MV-4-11 (cell line): ENCODE measurements at regions not wholly inside any gene's neighbourhood (a gene's known extent, or its start where the extent isn't known, plus 50 kb on each side); places are given as distances from the start of the nearest gene placed in this dataset.
"Not testable (repeated sequence)": the region's sequence is repeated elsewhere in the genome, so short reads cannot be mapped to it uniquely, and the experiment has no call there.

Experiments used
- DNase-seq: peaks from one replicate; lab custom pipeline; 2025; lab: John Stamatoyannopoulos, UW

DNA sequence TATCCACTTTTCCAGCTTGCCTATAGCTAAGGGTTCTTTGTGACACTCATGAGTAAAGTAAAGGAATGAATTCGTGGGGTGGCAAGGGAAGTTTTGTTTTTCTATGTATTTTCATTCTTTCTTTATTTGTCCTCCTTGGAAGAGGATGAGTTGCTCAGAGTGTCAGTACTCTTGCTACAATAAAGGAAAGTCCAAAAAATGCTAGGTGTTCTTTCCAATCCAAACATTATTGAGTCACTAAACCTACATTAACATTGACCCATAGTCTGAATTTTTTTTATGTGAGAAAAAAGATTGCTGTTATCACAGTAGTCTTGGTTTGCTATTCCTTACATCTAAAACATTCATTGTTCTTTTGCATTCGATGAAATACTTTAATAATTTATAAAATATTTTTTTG lies 959.9 kb upstream of the ADGRL4 start:
- no peak for DNase-seq

- DNase-seq, result no peak
Observed at GRCh38 chr1:79959635-79960034, 953.1 kb upstream of the ADGRL4 start.

DNA sequence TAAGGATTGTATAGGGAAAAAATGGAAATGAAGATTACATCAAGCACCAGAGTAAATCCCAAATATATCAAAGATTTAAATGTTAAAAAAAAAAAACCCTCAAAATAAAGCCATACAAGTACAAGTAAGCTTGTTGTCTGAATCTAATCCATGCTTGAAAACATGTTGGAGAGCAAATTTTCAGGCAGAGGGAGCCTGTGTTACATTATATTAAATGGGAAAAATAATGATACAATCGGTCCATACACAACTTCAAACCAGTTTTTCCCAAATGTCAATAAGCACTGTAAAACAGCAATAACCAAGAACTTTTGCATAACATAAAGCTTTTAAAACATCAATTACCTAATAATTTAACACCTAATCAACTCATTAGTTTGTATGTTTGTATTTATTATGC lies 949.4 kb upstream of the ADGRL4 start:
- DNase-seq, result no peak

DNA sequence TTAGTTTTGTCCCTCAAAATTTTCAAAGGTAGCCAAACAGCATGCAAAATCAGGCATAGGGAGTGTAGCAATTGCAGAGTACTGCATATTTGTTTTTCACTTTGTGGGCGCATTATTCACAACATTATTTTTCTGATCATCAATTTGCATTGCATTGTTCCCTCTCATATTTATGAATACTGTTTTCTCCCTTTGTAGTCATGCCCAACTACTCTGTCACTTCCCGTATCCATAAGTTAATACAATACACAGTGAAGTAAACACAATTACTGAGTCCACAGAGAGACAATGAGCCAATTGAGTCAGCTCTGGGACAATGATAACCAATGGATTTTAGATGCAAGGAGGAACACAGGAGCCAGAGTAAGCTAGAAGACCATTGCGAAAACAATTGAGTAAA lies 944.0 kb upstream of the ADGRL4 start:
- DNase-seq, result no peak

- no peak for DNase-seq
Observed at GRCh38 chr1:79945391-79945790, 938.9 kb upstream of the ADGRL4 start.

- DNase-seq, result no peak
Observed at GRCh38 chr1:79929356-79929755, 922.8 kb upstream of the ADGRL4 start.

DNA sequence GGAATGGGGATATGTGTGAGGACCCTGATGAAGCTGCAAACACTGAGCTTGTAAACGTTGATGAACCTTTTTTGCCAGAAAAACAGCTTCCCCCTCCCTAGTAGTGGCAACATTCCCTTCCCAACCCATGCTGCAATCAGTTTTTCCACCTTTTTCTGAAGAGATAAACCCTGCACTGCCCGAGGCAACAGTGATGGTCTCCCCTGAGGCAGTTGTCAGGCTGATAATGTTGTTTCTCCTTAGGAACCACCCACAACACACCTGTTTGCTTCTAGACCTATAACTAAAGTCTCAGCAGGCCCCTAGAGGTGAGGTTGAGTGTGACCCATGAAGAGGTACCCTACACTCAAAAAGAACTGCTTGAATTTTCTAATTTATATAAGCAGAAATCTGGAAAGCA lies 922.4 kb upstream of the ADGRL4 start:
- no peak for DNase-seq

DNA sequence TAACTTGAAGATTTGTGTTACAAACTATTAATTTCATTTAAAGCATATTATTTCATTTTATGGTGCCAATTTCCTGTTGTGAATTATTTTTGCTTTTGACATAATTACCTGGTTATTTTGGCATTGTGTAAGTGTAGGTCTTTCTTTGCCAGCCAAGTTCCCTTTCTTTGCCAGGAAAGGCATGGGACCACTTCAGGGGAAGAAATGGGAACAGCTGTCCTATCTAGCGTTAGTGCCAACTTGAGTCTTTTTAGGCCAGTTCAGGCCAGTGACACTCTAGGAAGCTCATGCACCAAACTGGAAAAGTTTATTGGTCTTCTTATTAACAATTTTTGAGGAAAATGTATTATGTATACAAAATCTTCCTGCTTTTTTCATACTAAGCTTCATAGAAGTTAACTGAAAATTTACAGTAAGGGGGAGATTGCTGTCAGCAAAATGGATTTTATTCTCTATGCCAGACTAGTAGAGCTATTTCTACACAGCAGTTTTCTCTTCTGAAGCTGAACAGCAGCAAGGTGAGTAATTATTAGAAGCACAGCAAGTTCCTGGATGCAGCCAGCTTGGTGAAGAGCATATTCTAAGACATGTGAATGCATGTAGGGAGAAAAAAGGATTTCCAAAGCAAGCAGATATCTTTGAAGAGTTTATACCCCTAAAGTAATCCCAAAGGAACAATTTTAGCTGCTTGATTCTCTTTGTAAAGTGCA lies 914.6 kb upstream of the ADGRL4 start:
- no peak for DNase-seq

GRCh38 chr1:79914896-79915295 lies 908.4 kb upstream of the ADGRL4 start:
- no peak for DNase-seq

DNA sequence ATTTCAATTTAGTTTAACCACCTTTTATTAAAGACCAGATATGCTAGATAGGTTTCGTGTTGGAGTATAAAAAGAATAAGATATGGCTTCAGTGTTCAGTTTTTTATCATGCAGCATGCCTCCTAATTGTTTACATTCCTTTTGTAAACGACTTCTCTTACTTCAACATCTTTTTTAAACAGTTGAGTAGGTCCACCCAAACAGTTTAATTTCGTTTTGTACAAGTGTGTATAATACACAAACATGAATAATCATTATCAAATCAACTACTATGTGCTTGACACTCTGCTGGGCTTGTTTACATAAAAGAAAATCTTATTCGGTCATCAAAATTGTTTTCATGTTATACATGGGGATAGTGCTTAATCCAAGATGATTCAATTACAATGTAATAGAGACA lies 906.3 kb upstream of the ADGRL4 start:
- DNase-seq, result no peak

DNA sequence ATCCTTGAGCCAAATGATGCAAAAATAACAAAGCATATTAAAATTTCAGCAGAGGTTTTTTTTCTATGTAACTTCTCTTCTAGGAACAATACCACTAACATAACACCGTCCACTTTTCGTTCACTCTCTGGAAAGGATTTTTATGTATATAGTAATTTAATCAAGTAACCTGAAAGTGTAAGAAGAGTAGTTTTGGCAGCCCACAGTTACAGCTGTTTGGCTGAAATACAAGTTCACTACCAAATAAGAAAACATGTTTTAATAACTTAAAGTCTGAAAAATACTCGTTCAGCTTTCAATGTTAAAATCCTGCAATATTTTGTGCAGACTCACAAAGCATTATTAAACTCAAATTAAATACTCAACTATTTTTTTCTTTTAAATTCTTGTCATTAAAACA lies 896.8 kb upstream of the ADGRL4 start:
- no peak for DNase-seq

DNA sequence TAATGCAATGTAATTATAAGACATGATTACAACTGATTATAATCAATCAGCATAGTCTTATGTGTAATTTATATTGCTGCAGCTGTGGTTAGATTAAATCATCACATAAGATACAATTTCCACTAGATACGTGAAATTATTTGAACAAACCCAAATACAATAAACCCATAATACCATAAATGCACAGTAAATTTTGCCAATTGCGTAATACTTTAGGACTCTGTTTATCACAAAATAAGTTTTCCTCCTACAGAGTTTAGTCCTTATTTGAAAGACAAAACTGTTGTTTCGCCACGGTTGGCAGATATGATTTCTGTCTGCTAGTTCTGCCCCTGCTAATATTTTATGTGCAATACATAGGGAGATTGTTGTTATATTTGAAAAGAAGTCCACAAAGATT lies 895.9 kb upstream of the ADGRL4 start:
- DNase-seq, result no peak

DNA sequence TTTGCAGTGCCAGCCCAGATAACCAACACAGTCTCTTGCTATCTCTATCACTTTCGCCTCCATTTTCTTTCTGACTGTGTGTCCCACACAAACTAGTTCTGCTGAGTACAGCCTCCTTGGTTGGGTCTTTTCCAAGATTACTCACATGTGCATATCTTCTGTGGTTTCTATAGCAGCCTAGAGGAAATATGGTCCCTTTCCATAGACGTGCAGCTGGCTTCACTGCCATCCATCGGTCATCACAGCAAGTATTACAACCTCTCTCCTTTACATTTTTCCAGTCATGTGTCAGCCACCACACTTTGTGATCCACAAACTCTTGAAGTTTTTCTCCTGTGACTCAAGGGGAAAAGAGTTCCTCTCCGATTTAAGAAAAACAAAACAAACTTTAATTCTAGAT lies 893.4 kb upstream of the ADGRL4 start:
- DNase-seq, result no peak

- DNase-seq, result no peak
Observed at GRCh38 chr1:79896140-79896539, 889.6 kb upstream of the ADGRL4 start.

- no peak for DNase-seq
Observed at GRCh38 chr1:79895573-79895972, 889.0 kb upstream of the ADGRL4 start.

DNA sequence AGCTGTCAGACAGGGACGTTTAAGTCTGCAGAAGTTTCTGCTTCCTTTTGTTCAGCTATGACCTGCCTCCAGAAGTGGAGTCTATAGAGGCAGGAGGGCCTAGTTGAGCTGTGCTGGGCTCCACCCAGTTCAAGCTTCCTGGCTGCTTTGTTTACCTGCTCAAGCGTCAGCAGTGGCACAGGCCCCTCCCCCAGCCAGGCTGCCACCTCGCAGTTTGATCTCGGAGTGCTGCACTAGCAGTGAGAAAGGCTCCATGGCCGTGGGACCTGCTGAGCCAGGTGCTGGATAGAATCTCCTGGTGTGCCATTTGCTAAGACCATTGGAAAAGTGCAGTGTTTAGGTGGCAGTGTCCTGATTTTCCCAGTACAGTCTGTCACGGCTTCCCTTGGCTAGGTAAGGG lies 887.6 kb upstream of the ADGRL4 start:
- not testable (repeated sequence) for DNase-seq

- no peak for DNase-seq
Observed at GRCh38 chr1:79887059-79887458, 880.5 kb upstream of the ADGRL4 start.

GRCh38 chr1:79885101-79885500 lies 878.6 kb upstream of the ADGRL4 start:
- no peak for DNase-seq

- DNase-seq, result no peak
Observed at GRCh38 chr1:79877086-79877485, 870.6 kb upstream of the ADGRL4 start.

DNA sequence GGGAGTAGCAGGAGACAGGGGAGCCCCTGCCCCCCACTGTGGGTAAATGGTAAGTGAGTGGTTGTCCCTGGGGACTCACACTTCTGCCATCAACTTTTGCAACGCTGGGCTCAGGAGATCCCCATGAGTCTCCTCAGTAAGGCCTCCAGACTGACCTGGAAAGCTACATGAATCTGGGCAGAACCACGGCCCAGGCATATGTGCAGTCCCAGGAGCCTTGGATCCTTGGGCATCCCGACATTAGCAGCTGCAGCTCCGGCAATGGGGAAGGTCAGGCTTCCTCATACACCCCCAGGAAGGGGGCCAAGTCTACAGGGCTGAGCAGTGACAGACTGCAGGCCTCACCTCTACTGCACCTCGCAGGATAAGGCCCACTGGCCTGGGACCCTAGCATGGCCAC lies 868.7 kb upstream of the ADGRL4 start:
- no peak for DNase-seq

DNA sequence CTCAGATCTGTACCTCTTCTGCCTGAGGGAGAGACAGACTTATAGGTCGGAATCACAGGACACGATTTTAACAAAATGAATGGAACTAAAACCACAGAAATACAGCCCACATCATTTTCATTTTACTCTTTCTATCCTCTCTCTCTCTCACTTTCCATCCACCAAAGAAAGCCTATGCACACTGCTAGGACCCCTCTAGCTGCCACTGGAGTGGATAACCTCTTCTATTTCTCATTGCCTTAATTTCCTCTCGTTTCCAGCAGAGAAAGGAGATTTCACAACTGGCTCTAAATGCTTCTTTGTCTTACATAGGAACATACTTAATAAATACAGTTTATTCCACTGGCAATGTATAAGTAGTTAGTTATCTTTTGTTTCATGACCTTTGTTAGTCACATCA lies 867.8 kb upstream of the ADGRL4 start:
- DNase-seq, result no peak

- DNase-seq, result no peak
Observed at GRCh38 chr1:79859212-79859948, 852.9 kb upstream of the ADGRL4 start.

GRCh38 chr1:79852004-79852403 lies 845.5 kb upstream of the ADGRL4 start:
- no peak for DNase-seq

- DNase-seq, result no peak
Observed at GRCh38 chr1:79849388-79849787, 842.9 kb upstream of the ADGRL4 start.
